WTC11 (cell line): ENCODE measurements at regions not wholly inside any gene's neighbourhood (a gene's known extent, or its start where the extent isn't known, plus 50 kb on each side); places are given as distances from the start of the nearest gene placed in this dataset.

Experiments used
- CREB1 ChIP-seq: sonication (generic); formaldehyde crosslinking; IDR thresholded peaks from 2 replicates; pipeline ENCODE4 v1.8.0; 2023; ENCODE audit warnings: mild to moderate bottlenecking, missing genetic modification reagents
- FOXP1 ChIP-seq: sonication (generic); formaldehyde crosslinking; IDR thresholded peaks from 2 replicates; pipeline ENCODE4 v1.8.0; 2022; ENCODE audit warnings: missing genetic modification reagents, mild to moderate bottlenecking, moderate library complexity, borderline replicate concordance
- GABPB1 ChIP-seq: sonication (generic); formaldehyde crosslinking; IDR thresholded peaks from 2 replicates; pipeline ENCODE4 v1.8.1; 2023; ENCODE audit warnings: mild to moderate bottlenecking, missing genetic modification reagents
- JUN ChIP-seq: sonication (generic); formaldehyde crosslinking; IDR thresholded peaks from 2 replicates; pipeline ENCODE4 v1.8.0; 2023; ENCODE audit warnings: mild to moderate bottlenecking, missing genetic modification reagents
- NFYB ChIP-seq: sonication (generic); formaldehyde crosslinking; conservative IDR thresholded peaks from 2 replicates; pipeline ENCODE4 v1.8.0; 2022; ENCODE audit warnings: low read depth, missing genetic modification reagents
- NR2C2 ChIP-seq: sonication (generic); formaldehyde crosslinking; IDR thresholded peaks from 2 replicates; pipeline ENCODE4 v1.8.0; 2022; ENCODE audit warnings: mild to moderate bottlenecking, missing genetic modification reagents
- TEAD4 ChIP-seq: sonication (generic); formaldehyde crosslinking; IDR thresholded peaks from 2 replicates; pipeline ENCODE4 v1.8.0; 2022; ENCODE audit warnings: mild to moderate bottlenecking, missing genetic modification reagents
- TF ChIP-seq, protein P1 (sequence below): fragments of 200-600 bp; IDR thresholded peaks from 2 replicates; pipeline ENCODE4 v1.8.0; 2022; ENCODE audit warnings: antibody characterized with exemption
- TF ChIP-seq, protein P2 (sequence below): sonication (generic); formaldehyde crosslinking; IDR thresholded peaks from 2 replicates; pipeline ENCODE4 v1.8.0; 2022; ENCODE audit warnings: mild to moderate bottlenecking, missing genetic modification reagents
- TF ChIP-seq, protein P3 (sequence below): sonication (generic); formaldehyde crosslinking; IDR thresholded peaks from 2 replicates; pipeline ENCODE4 v1.8.1; 2023; ENCODE audit warnings: mild to moderate bottlenecking, moderate library complexity, missing genetic modification reagents
- TF ChIP-seq, protein P4 (sequence below): sonication (generic); formaldehyde crosslinking; conservative IDR thresholded peaks from 2 replicates; pipeline ENCODE4 v1.8.1; 2022; ENCODE audit warnings: mild to moderate bottlenecking, missing genetic modification reagents
- TF ChIP-seq, protein P5 (sequence below): sonication (generic); formaldehyde crosslinking; IDR thresholded peaks from 2 replicates; pipeline ENCODE4 v1.8.0; 2022; ENCODE audit warnings: mild to moderate bottlenecking, missing genetic modification reagents
- TF ChIP-seq, protein P6 (sequence below): sonication (generic); formaldehyde crosslinking; IDR thresholded peaks from 2 replicates; pipeline ENCODE4 v1.8.1; 2022; ENCODE audit warnings: low read depth, missing genetic modification reagents, borderline replicate concordance

DNA sequence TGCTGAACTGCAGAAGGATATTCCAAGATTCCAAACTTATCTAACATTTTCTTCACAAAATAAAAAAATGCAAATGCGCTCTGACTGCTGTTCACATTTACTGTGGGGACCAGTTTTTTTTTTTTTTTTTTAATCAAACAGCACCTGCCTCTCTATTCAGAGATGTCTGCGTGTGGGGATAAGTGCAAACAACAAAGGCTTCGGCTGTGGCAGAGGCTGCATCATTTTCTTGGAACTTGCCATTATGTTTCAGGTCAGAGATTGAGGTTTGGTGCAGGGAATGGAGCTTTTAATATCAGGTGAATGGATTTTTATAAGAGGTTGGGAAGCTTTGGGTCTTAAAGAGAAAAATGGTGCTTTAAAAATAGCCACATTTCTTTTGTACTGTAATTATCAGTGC, 78.2 kb upstream of the TET2 start:
- TF ChIP-seq, protein P1, sequence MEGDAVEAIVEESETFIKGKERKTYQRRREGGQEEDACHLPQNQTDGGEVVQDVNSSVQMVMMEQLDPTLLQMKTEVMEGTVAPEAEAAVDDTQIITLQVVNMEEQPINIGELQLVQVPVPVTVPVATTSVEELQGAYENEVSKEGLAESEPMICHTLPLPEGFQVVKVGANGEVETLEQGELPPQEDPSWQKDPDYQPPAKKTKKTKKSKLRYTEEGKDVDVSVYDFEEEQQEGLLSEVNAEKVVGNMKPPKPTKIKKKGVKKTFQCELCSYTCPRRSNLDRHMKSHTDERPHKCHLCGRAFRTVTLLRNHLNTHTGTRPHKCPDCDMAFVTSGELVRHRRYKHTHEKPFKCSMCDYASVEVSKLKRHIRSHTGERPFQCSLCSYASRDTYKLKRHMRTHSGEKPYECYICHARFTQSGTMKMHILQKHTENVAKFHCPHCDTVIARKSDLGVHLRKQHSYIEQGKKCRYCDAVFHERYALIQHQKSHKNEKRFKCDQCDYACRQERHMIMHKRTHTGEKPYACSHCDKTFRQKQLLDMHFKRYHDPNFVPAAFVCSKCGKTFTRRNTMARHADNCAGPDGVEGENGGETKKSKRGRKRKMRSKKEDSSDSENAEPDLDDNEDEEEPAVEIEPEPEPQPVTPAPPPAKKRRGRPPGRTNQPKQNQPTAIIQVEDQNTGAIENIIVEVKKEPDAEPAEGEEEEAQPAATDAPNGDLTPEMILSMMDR, result no peak
- TF ChIP-seq, protein P2, sequence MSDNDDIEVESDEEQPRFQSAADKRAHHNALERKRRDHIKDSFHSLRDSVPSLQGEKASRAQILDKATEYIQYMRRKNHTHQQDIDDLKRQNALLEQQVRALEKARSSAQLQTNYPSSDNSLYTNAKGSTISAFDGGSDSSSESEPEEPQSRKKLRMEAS (CRISPR knock-in tag), result no peak
- TF ChIP-seq, protein P3, sequence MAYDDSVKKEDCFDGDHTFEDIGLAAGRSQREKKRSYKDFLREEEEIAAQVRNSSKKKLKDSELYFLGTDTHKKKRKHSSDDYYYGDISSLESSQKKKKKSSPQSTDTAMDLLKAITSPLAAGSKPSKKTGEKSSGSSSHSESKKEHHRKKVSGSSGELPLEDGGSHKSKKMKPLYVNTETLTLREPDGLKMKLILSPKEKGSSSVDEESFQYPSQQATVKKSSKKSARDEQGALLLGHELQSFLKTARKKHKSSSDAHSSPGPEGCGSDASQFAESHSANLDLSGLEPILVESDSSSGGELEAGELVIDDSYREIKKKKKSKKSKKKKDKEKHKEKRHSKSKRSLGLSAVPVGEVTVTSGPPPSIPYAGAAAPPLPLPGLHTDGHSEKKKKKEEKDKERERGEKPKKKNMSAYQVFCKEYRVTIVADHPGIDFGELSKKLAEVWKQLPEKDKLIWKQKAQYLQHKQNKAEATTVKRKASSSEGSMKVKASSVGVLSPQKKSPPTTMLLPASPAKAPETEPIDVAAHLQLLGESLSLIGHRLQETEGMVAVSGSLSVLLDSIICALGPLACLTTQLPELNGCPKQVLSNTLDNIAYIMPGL (CRISPR knock-in tag), result no peak
- TF ChIP-seq NR2C2 (CRISPR knock-in tag) (no peak), TEAD4 (CRISPR knock-in tag) (no peak), NFYB (no peak), GABPB1 (CRISPR knock-in tag) (no peak), CREB1 (no peak), JUN (CRISPR knock-in tag) (no peak), FOXP1 (CRISPR knock-in tag) (no peak)
- TF ChIP-seq, protein P4, sequence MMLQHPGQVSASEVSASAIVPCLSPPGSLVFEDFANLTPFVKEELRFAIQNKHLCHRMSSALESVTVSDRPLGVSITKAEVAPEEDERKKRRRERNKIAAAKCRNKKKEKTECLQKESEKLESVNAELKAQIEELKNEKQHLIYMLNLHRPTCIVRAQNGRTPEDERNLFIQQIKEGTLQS, result no peak
- TF ChIP-seq, protein P5, sequence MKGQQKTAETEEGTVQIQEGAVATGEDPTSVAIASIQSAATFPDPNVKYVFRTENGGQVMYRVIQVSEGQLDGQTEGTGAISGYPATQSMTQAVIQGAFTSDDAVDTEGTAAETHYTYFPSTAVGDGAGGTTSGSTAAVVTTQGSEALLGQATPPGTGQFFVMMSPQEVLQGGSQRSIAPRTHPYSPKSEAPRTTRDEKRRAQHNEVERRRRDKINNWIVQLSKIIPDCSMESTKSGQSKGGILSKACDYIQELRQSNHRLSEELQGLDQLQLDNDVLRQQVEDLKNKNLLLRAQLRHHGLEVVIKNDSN (CRISPR knock-in tag), result no peak
- TF ChIP-seq, protein P6, sequence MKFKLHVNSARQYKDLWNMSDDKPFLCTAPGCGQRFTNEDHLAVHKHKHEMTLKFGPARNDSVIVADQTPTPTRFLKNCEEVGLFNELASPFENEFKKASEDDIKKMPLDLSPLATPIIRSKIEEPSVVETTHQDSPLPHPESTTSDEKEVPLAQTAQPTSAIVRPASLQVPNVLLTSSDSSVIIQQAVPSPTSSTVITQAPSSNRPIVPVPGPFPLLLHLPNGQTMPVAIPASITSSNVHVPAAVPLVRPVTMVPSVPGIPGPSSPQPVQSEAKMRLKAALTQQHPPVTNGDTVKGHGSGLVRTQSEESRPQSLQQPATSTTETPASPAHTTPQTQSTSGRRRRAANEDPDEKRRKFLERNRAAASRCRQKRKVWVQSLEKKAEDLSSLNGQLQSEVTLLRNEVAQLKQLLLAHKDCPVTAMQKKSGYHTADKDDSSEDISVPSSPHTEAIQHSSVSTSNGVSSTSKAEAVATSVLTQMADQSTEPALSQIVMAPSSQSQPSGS (CRISPR knock-in tag), result no peak
